Smooth muscle cell (in vitro differentiated cells): ENCODE measurements at regions not wholly inside any gene's neighbourhood (a gene's known extent, or its start where the extent isn't known, plus 50 kb on each side); places are given as distances from the start of the nearest gene placed in this dataset.
"Not testable (repeated sequence)": the region's sequence is repeated elsewhere in the genome, so short reads cannot be mapped to it uniquely, and the experiment has no call there.

Source experiments
- DNase-seq: peaks from one replicate; lab custom pipeline; 2025; ENCODE audit not compliant: unreplicated experiment; lab: John Stamatoyannopoulos, UW
- H2AFZ ChIP-seq: fragments of 200-600 bp; sonication (generic); 2 replicates; pipeline ENCODE4 v1.6.0; 2016; ENCODE audit warnings: antibody characterized with exemption, low read depth, mild to moderate bottlenecking
- H3F3A ChIP-seq: fragments of 200-600 bp; sonication (generic); 2 replicates; pipeline ENCODE4 v1.6.0; 2017; ENCODE audit warnings: antibody characterized with exemption, low read depth
- H3K27ac ChIP-seq: fragments of 200-600 bp; sonication (generic); 2 replicates; pipeline ENCODE4 v1.5.1; 2016; ENCODE audit warnings: low read depth, mild to moderate bottlenecking
- H3K27me3 ChIP-seq: fragments of 200-600 bp; sonication (generic); 2 replicates; pipeline ENCODE4 v1.6.1; 2016; ENCODE audit warnings: low read depth, mild to moderate bottlenecking
- H3K36me3 ChIP-seq: fragments of 200-600 bp; sonication (generic); 2 replicates; pipeline ENCODE4 v1.5.1; 2016; ENCODE audit warnings: low read depth
- H3K4me1 ChIP-seq: fragments of 200-600 bp; sonication (generic); 2 replicates; pipeline ENCODE4 v1.5.1; 2016; ENCODE audit warnings: low read depth
- H3K4me2 ChIP-seq: fragments of 200-600 bp; sonication (generic); 2 replicates; pipeline ENCODE4 v1.6.0; 2016; ENCODE audit warnings: mild to moderate bottlenecking
- H3K4me3 ChIP-seq: fragments of 200-600 bp; sonication (generic); 2 replicates; pipeline ENCODE4 v1.5.1; 2016; ENCODE audit warnings: mild to moderate bottlenecking
- H3K79me2 ChIP-seq: fragments of 200-600 bp; sonication (generic); 2 replicates; pipeline ENCODE4 v1.6.0; 2016; ENCODE audit warnings: low read depth, mild to moderate bottlenecking
- H3K9ac ChIP-seq: fragments of 200-600 bp; sonication (generic); 2 replicates; pipeline ENCODE4 v1.6.0; 2016; ENCODE audit warnings: low read depth
- H3K9me3 ChIP-seq: fragments of 200-600 bp; sonication (generic); replicated peaks from 2 replicates; pipeline ENCODE4 v1.5.1; 2016; ENCODE audit warnings: low read depth
- H4K20me1 ChIP-seq: fragments of 200-600 bp; sonication (generic); 2 replicates; pipeline ENCODE4 v1.6.0; 2016; ENCODE audit warnings: low read depth
- whole genome bisulfite sequencing: methylation state at CpG from one replicate; pipeline ENCODE4 v1.1.7; 2016; ENCODE audit warnings: low lambda C conversion rate; 5-methylcytosine and 5-hydroxymethylcytosine counted together

DNA sequence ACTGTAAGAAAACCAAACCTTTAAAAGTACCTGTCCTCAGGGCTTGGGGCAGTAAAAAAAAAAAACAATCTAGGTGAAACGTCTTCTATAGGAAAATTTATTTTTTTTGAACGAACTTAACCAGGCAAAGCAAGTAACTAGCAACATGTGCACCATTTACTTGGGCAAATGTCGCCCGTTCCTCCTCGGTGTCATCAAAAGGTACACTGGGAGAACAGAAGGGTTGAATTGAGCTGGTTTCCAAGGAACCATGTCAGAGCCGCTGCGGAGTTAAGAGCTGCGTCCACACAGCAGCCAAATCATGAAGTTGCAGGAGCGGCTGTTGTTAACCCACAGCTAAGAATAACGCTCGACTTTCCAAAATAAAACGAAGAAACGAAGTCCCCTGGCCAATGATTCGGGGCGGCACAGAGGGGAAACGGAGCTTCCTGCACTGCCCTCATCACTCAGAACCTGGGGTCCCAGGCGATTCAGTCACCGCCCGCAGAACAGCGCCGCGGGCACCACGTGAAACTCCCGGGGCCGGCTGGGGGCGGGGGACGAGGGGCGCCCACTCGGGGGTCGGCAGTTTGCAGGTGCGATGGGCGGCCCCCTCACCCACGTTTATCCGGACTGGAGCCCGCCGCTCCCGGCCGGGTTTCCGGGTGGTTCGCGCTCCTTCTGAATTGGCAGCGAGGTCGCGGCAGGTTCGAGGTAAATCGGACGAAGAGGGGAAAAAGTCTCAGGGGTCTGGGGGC is 53.6 kb upstream of the PLGLB1 start:
- not testable (repeated sequence) for H3K4me1 ChIP-seq, H3K27me3 ChIP-seq, H2AFZ ChIP-seq, H3K9me3 ChIP-seq, H3F3A ChIP-seq, H3K36me3 ChIP-seq, DNase-seq, H3K9ac ChIP-seq
- WGBS: 2% methylated on average over 27 of the region's 47 CpGs
- Histone ChIP-seq H3K4me3 (peak overlapping the region; percentile 58), H3K4me2 (peak overlapping the region; percentile 87), H4K20me1 (peaks cover 13% of the 10 kb centered on the region), H3K79me2 (peaks cover 13% of the 10 kb centered on the region), H3K27ac (peak overlapping the region; percentile 4)

DNA sequence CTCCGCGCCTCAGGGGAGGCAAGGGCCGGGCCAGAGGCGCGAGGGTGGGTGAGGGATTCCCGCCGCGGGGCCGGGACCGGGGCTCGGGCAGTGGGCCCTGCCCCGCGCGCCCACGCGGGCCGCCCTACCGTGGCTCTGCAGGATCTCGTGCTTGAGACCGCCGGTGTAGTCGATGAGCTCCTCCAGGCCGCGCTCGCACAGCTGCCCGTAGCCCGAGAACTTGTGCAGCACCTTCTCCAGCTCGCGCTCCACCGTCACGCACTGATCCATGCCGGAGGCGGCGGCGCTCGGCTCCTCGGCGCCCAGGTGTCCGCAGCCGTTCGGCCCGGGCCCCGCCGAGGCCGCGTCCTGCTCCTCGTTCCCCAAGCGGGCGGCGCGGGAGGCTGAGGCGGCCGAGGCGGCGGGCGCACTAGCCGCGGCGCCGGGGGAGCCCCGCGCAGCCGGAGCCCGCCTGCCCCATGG is 54.2 kb upstream of the PLGLB1 start:
- H3K4me1 ChIP-seq, H3F3A ChIP-seq, H3K9me3 ChIP-seq, H4K20me1 ChIP-seq, H2AFZ ChIP-seq, DNase-seq, H3K36me3 ChIP-seq, H3K27me3 ChIP-seq, H3K79me2 ChIP-seq: not testable (repeated sequence)
- peak overlapping the region; percentile 87 for H3K4me2 ChIP-seq
- WGBS: 2% methylated on average over 33 of the region's 64 CpGs
- H3K9ac ChIP-seq: peak overlapping the region; percentile 57
- peak overlapping the region; percentile 58 for H3K4me3 ChIP-seq
- peak overlapping the region; percentile 48 for H3K27ac ChIP-seq

DNA sequence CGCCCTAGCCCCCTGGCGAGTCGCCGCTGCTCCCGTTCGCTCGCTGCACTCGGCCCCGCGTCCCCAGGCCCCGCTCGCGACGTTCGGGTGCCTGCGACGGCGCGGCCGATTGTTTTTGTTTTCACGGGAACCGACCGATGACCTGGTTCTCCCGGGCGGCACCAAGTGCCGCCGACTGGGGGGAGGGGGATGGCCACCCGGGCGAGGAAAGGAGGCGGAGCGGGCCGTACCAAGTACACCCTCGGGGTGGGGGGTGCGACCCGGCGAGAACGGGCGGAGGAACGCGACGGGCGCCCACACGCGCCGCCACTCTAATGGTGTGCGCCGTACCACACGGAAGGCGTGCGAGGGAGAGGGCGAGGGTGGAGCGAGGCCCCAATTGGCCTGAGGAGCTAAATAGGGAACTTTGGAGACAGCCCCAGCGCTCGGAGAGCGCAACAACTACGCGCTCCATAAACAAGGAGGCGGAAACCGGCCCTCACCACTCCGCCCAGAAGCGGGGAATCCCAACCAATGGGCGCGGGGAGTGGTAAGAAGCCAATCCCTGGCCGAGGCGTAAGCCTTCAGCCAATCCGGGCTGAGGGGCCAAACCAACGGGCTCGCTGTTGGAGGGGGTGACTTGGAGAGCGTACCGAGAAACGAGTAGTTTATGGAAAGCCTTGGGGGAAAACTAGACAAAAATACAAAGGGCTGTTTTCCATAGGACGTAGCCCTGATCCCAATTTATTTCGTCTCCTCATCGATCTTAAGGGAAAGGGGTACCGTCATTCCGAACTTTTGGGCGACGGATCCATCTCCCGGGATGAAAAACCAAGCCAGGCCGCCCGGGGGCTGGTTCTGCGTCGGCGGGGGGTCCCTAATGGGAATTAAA is 54.8 kb upstream of the PLGLB1 start:
- Histone ChIP-seq H2AFZ (peak overlapping the region; percentile 60), H3K4me3 (peak overlapping the region; percentile 58)

DNA sequence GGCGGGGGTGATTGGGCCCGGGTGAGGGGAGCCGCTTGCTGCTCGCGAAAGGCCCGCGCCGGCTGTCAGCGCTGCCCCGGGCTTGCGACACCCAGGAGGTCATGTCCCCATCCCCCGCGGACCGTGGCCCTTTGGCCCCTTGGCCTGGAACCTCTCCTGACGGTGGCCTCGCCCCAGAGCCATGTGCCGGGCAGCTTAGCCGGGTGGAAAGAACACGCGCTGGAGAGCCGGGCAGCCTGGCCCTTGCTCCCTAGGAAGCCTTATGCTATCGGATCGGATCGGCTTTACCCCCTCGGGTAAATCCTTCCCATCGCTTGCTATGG is 55.4 kb upstream of the PLGLB1 start:
- not testable (repeated sequence) for H3K9me3 ChIP-seq, H3F3A ChIP-seq, H3K79me2 ChIP-seq, H3K27me3 ChIP-seq, DNase-seq, H3K4me1 ChIP-seq, H4K20me1 ChIP-seq, H3K36me3 ChIP-seq
- Histone ChIP-seq H3K9ac (peak overlapping the region; percentile 57), H3K27ac (peak overlapping the region; percentile 48), H3K4me2 (peak overlapping the region; percentile 65), H3K4me3 (peak overlapping the region; percentile 58), H2AFZ (peak overlapping the region; percentile 60)
- WGBS: 0% methylated on average over 2 of the region's 26 CpGs

More for the DNA sequence above, 54.8 kb upstream of the PLGLB1 start:
- not testable (repeated sequence) for H3F3A ChIP-seq, H3K79me2 ChIP-seq, H3K4me1 ChIP-seq, H3K36me3 ChIP-seq, H3K9me3 ChIP-seq, H4K20me1 ChIP-seq, DNase-seq, H3K27me3 ChIP-seq
- Histone ChIP-seq H3K27ac (peak overlapping the region; percentile 48), H3K4me2 (peak overlapping the region; percentile 87), H3K9ac (peak overlapping the region; percentile 57)
- WGBS: 2% methylated on average over 41 of the region's 84 CpGs

DNA sequence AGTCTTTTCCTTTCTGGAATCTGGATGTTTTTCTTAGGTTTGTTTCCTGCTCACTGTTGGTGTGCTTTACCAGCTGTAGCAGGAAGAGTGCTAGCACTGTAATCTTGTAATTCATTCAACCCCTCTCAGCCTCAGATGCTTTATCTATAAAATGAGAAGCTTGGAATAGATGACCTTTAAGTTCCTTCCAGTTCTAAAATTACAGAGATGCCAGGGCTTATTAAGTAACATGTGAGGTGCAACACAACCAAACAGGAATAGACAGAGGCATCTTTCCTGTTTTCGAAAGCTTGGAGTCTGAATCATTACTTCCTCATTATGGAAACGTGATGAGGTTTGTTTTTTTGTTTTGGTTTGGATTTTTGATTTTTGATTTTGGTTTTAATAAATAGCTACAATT is 60.1 kb upstream of the PLGLB1 start:
- not testable (repeated sequence) for H3F3A ChIP-seq, H3K9ac ChIP-seq, H3K4me1 ChIP-seq, H3K4me2 ChIP-seq, DNase-seq, H3K27ac ChIP-seq, H3K4me3 ChIP-seq, H3K36me3 ChIP-seq, H2AFZ ChIP-seq, H3K9me3 ChIP-seq, H3K27me3 ChIP-seq, H4K20me1 ChIP-seq, H3K79me2 ChIP-seq
- no CpG with 5 or more reads among the region's 2 CpGs for WGBS

DNA sequence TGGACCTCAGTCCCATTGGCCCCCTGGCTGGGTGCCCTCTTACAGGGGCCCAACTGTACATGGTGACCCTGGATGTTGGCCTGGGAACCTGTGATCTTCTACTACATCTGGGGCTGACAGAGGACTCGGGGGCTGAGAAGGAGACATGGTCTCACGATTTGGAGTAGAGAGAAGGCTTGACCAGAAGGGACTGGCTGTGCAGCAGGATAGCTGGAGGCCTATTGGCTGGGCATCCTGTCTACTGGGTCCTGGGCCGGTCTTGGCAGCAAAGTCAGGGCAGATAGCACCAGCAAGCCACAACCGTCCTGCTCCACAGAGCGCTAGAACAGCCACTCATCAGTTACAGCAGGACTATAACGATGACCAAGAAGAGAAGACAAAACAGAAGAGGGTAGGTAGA is 66.4 kb upstream of the PLGLB1 start:
- H3F3A ChIP-seq, H3K4me3 ChIP-seq, H2AFZ ChIP-seq, H4K20me1 ChIP-seq, DNase-seq, H3K4me2 ChIP-seq, H3K27ac ChIP-seq, H3K9ac ChIP-seq, H3K79me2 ChIP-seq, H3K9me3 ChIP-seq, H3K27me3 ChIP-seq, H3K4me1 ChIP-seq, H3K36me3 ChIP-seq: not testable (repeated sequence)
- WGBS: 97% methylated on average over 6 of the region's 6 CpGs

DNA sequence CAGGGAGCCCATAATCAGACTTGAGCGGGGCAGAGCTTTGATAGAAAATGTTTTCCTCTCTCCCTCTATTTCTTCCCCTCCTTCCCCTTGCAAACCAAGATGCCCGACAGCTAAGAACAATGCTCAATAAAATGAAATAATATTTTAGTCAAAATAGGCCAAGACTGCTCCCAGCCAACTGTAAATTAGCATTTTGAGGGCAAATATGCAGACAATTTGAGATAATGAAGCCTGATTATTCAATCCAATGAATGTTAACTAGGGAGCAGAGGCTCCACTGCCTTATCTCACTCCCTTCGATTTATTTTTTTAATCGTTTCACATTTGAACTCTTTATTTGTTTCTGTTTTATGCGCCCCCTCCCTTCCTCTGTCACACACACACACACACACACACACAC is 67.8 kb upstream of the PLGLB1 start:
- not testable (repeated sequence) for H3K27me3 ChIP-seq, H3K4me3 ChIP-seq, H4K20me1 ChIP-seq, H3K9me3 ChIP-seq, H3F3A ChIP-seq, H3K4me1 ChIP-seq, H3K79me2 ChIP-seq, H3K4me2 ChIP-seq, DNase-seq, H2AFZ ChIP-seq, H3K27ac ChIP-seq, H3K36me3 ChIP-seq, H3K9ac ChIP-seq
- WGBS: 94% methylated on average over 2 of the region's 5 CpGs

DNA sequence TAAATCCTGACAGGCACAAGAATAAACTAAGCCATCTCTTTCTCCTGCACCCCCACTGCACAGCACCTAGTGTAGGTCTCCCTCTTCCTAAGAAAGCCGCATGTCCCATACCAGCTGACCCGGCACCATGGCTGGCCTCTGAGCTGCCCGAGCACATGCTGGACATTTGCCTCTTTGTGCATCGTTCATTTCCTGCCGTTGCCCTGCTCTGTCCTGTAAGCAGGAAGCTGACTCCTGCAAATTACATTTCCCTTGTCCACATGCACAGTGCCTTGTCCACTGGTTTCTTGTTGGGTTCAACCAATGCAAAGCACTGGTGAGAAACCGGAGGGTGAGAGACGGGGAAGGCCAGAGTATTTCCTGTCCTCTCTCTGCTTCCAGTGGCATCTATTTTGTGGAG is 71.6 kb upstream of the PLGLB1 start:
- H3K9ac ChIP-seq, H3K36me3 ChIP-seq, H3K4me1 ChIP-seq, H3K4me2 ChIP-seq, H3K79me2 ChIP-seq, H3K4me3 ChIP-seq, H3K9me3 ChIP-seq, H2AFZ ChIP-seq, H3F3A ChIP-seq, DNase-seq, H3K27ac ChIP-seq, H4K20me1 ChIP-seq, H3K27me3 ChIP-seq: not testable (repeated sequence)
- WGBS: 97% methylated on average over 3 of the region's 7 CpGs
